ENCODE measurements at regions not wholly inside any gene's neighbourhood (a gene's known extent, or its start where the extent isn't known, plus 50 kb on each side); places are given as distances from the start of the nearest gene placed in this dataset.

GRCh38 chr6:99016355-99016754 lies 68.6 kb upstream of the FBXL4 start:
- H3K4me3 ChIP-seq (ENCODE audit: low read depth, low read length, poor library complexity, severe bottlenecking) = no peak overlapping the region
- DNase-seq (ENCODE audit: low spot score) = no peak
- H3K36me3 ChIP-seq (ENCODE audit: insufficient read depth, low read length, poor library complexity, severe bottlenecking) = no peaks in the 10 kb centered on the region
- intact Hi-C loops (cut with micrococcal nuclease; ENCODE audit: unreplicated experiment) = no loop called here
- CTCF ChIA-PET = no interaction called here
- H3K27me3 ChIP-seq (replicated peaks; ENCODE audit: insufficient read depth, low read depth, low read length, poor library complexity) = no peaks in the 10 kb centered on the region
- no TSS peak for BruUV-seq (replicated peaks)
- TF ChIP-seq EZH2 (IDR thresholded peaks at IDR 0.05; ENCODE audit: borderline replicate concordance, low read depth, low read length, poor library complexity, severe bottlenecking) = no peak
- TF ChIP-seq CTCF (conservative IDR thresholded peaks at IDR 0.05; ENCODE audit: low read depth, low read length) = no peak
- no peaks in the 10 kb centered on the region for H3K4me1 ChIP-seq (ENCODE audit: insufficient read depth, low read length, poor library complexity, severe bottlenecking)
- no peaks in the 10 kb centered on the region for H3K9me3 ChIP-seq (ENCODE audit: low read depth, low read length, poor library complexity, severe bottlenecking)
- POLR2A ChIA-PET (ENCODE audit: low non-redundant PET) = no interaction called here
- H3K27ac ChIP-seq (ENCODE audit: low read depth, low read length, poor library complexity, severe bottlenecking) = no peak overlapping the region

GRCh38 chr6:99014061-99014460 lies 66.3 kb upstream of the FBXL4 start:
- no peak for DNase-seq (ENCODE audit: low spot score)
- intact Hi-C loops (cut with micrococcal nuclease; ENCODE audit: unreplicated experiment) = no loop called here
- POLR2A ChIA-PET (ENCODE audit: low non-redundant PET) = no interaction called here

GRCh38 chr6:99013661-99014060 lies 65.9 kb upstream of the FBXL4 start:
- H3K36me3 ChIP-seq (ENCODE audit: insufficient read depth, low read length, poor library complexity, severe bottlenecking) = no peaks in the 10 kb centered on the region
- H3K27me3 ChIP-seq (replicated peaks; ENCODE audit: insufficient read depth, low read depth, low read length, poor library complexity) = no peaks in the 10 kb centered on the region
- H3K27ac ChIP-seq (ENCODE audit: low read depth, low read length, poor library complexity, severe bottlenecking) = no peak overlapping the region
- TF ChIP-seq EZH2 (IDR thresholded peaks at IDR 0.05; ENCODE audit: borderline replicate concordance, low read depth, low read length, poor library complexity, severe bottlenecking) = no peak
- no peak for TF ChIP-seq CTCF (conservative IDR thresholded peaks at IDR 0.05; ENCODE audit: low read depth, low read length)
- POLR2A ChIA-PET (ENCODE audit: low non-redundant PET) = no interaction called here
- no TSS peak for BruUV-seq (replicated peaks)
- no peak for DNase-seq (ENCODE audit: low spot score)
- CTCF ChIA-PET = no interaction called here
- H3K4me3 ChIP-seq (ENCODE audit: low read depth, low read length, poor library complexity, severe bottlenecking) = no peak overlapping the region
- intact Hi-C loops (cut with micrococcal nuclease; ENCODE audit: unreplicated experiment) = no loop called here
- no peaks in the 10 kb centered on the region for H3K9me3 ChIP-seq (ENCODE audit: low read depth, low read length, poor library complexity, severe bottlenecking)
- H3K4me1 ChIP-seq (ENCODE audit: insufficient read depth, low read length, poor library complexity, severe bottlenecking) = no peaks in the 10 kb centered on the region

More at GRCh38 chr6:99014061-99014460, 66.3 kb upstream of the FBXL4 start:
- Histone ChIP-seq H3K4me3 (ENCODE audit: low read depth, low read length, poor library complexity, severe bottlenecking) (no peak overlapping the region), H3K4me1 (ENCODE audit: insufficient read depth, low read length, poor library complexity, severe bottlenecking) (no peaks in the 10 kb centered on the region), H3K27ac (ENCODE audit: low read depth, low read length, poor library complexity, severe bottlenecking) (no peak overlapping the region), H3K36me3 (ENCODE audit: insufficient read depth, low read length, poor library complexity, severe bottlenecking) (no peaks in the 10 kb centered on the region), H3K9me3 (ENCODE audit: low read depth, low read length, poor library complexity, severe bottlenecking) (no peaks in the 10 kb centered on the region), H3K27me3 (replicated peaks; ENCODE audit: insufficient read depth, low read depth, low read length, poor library complexity) (no peaks in the 10 kb centered on the region)
- no TSS peak for BruUV-seq (replicated peaks)
- CTCF ChIA-PET = interaction anchor here (0.6 kb wide), 1 partner anchor 257 kb away, joined by 10 read pairs; no protein-coding TSS in a partner anchor
- TF ChIP-seq EZH2 (IDR thresholded peaks at IDR 0.05; ENCODE audit: borderline replicate concordance, low read depth, low read length, poor library complexity, severe bottlenecking) (no peak), CTCF (conservative IDR thresholded peaks at IDR 0.05; ENCODE audit: low read depth, low read length) (no peak)

Data from A673 (cell line).